ENCODE measurements at regions not wholly inside any gene's neighbourhood (a gene's known extent, or its start where the extent isn't known, plus 50 kb on each side); places are given as distances from the start of the nearest gene placed in this dataset.

DNA sequence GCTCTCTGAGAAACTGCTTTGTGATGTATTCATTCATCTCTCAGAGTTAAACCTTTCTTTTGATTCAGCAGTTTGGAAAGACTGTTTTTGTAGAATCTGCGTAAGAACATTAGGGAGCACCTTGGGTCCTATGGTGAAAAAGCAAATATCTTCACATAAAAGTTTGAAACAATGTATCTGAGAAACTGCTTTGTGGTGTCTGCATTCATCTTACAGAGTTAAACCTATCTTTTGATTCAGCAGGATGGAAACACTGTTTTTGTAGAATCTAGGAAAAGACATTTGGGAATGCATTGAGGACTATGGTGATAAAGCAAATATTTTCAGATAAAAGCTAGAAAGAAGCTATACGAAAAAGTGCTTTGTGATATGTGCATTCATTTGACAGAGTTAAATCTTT lies 361.3 kb downstream of the OR4C45 start:
- WGBS (ENCODE audit: extremely low coverage, insufficient read length, low lambda C conversion rate), result no CpG with 5 or more reads among the region's 2 CpGs
- H3K9me3 Mint-ChIP-seq, result peaks cover 96 to 98% of the 10 kb centered on the region in 2 experiments

More for the DNA sequence above, 361.3 kb downstream of the OR4C45 start:
- no peak overlapping the region for H2BK5ac ChIP-seq (ENCODE audit: insufficient read length, low read length)
- no peak overlapping the region for H2AFZ ChIP-seq (ENCODE audit: low read length)
- no peaks in the 10 kb centered on the region for H3K79me1 ChIP-seq (ENCODE audit: insufficient read depth, low read depth, low read length, poor library complexity, severe bottlenecking)
- H2BK20ac ChIP-seq (ENCODE audit: low read depth, low read length, poor library complexity, severe bottlenecking), result no peak overlapping the region
- H3K36me3 Mint-ChIP-seq (ENCODE audit: insufficient read depth in 1 of 3, low read depth in 3 of 3), result peaks cover 7 to 20% (median 9%) of the 10 kb centered on the region in 3 experiments; a peak in 6 of 7 replicates
- H3K23me2 ChIP-seq (ENCODE audit: insufficient read length, low read depth, low read length, poor library complexity, severe bottlenecking), result no peaks in the 10 kb centered on the region
- no peaks in the 10 kb centered on the region for H3K4me1 Mint-ChIP-seq
- TF ChIP-seq, protein P1, sequence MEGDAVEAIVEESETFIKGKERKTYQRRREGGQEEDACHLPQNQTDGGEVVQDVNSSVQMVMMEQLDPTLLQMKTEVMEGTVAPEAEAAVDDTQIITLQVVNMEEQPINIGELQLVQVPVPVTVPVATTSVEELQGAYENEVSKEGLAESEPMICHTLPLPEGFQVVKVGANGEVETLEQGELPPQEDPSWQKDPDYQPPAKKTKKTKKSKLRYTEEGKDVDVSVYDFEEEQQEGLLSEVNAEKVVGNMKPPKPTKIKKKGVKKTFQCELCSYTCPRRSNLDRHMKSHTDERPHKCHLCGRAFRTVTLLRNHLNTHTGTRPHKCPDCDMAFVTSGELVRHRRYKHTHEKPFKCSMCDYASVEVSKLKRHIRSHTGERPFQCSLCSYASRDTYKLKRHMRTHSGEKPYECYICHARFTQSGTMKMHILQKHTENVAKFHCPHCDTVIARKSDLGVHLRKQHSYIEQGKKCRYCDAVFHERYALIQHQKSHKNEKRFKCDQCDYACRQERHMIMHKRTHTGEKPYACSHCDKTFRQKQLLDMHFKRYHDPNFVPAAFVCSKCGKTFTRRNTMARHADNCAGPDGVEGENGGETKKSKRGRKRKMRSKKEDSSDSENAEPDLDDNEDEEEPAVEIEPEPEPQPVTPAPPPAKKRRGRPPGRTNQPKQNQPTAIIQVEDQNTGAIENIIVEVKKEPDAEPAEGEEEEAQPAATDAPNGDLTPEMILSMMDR (conservative IDR thresholded peaks at IDR 0.05), result no peak
- no peak overlapping the region for H4K8ac ChIP-seq (replicated peaks; ENCODE audit: insufficient read length, low read depth, low read length)
- no peak overlapping the region for H3K9ac ChIP-seq (ENCODE audit: extremely low read depth, insufficient read length, low read length)
- no peak overlapping the region for H2BK15ac ChIP-seq (ENCODE audit: low read depth, low read length)
- no peak overlapping the region for H4K5ac ChIP-seq (ENCODE audit: insufficient read length, low read depth, low read length)
- no peaks in the 10 kb centered on the region for H3K79me2 ChIP-seq (ENCODE audit: insufficient read depth, low read length)
- no peak overlapping the region for H3K4me2 ChIP-seq (ENCODE audit: insufficient read depth, insufficient read length, low read length)
- H2BK120ac ChIP-seq (ENCODE audit: low read depth, low read length, poor library complexity, severe bottlenecking), result no peak overlapping the region
- H3K56ac ChIP-seq (ENCODE audit: insufficient read length, low read depth, low read length), result no peak overlapping the region
- H2BK12ac ChIP-seq (ENCODE audit: insufficient read length, low read depth, low read length), result no peak overlapping the region
- no peak overlapping the region for H3T11ph ChIP-seq (ENCODE audit: low read length)
- no peaks in the 10 kb centered on the region for H3K4me1 ChIP-seq (ENCODE audit: insufficient read depth, low read length)
- H3K4me3 Mint-ChIP-seq, result no peak overlapping the region
- no peak overlapping the region for H3K14ac ChIP-seq (ENCODE audit: insufficient read depth, low read length)
- H3K27ac Mint-ChIP-seq, result no peak overlapping the region
- peaks cover 92% of the 10 kb centered on the region for H3K9me3 ChIP-seq (ENCODE audit: control insufficient read depth, low read depth, low read length)
- no peak overlapping the region for H3K23ac ChIP-seq (ENCODE audit: insufficient read length, low read depth, low read length)
- no peak for DNase-seq
- H4K91ac ChIP-seq (ENCODE audit: insufficient read length, low read depth, low read length), result no peak overlapping the region
- no peak overlapping the region for H3K18ac ChIP-seq (ENCODE audit: insufficient read length, low read depth, low read length)
- H2AK5ac ChIP-seq (ENCODE audit: insufficient read length, low read length), result no peak overlapping the region
- no peaks in the 10 kb centered on the region for H3K27me3 ChIP-seq (ENCODE audit: insufficient read depth, low read length)
- peaks cover 2% of the 10 kb centered on the region for H3K27me3 Mint-ChIP-seq (ENCODE audit: low read depth)
- no peaks in the 10 kb centered on the region for H4K20me1 ChIP-seq (ENCODE audit: control insufficient read depth, insufficient read depth, insufficient read length)
- no peak overlapping the region for H3K27ac ChIP-seq (ENCODE audit: insufficient read length, low read depth, low read length)
- no peak overlapping the region for H3K4ac ChIP-seq (ENCODE audit: low read depth, low read length)

Measured in H9 (cell line).